ENCODE measurements at regions not wholly inside any gene's neighbourhood (a gene's known extent, or its start where the extent isn't known, plus 50 kb on each side); places are given as distances from the start of the nearest gene placed in this dataset.
"Not testable (repeated sequence)": the region's sequence is repeated elsewhere in the genome, so short reads cannot be mapped to it uniquely, and the experiment has no call there.

GRCh38 chr10:48102410-48103146 lies 103.0 kb upstream of the FAM25C start:
- H3K4me2 ChIP-seq; H3K4me1 Mint-ChIP-seq; H3K9me3 Mint-ChIP-seq; H3K4me3 Mint-ChIP-seq; H3K27ac Mint-ChIP-seq; H3K36me3 Mint-ChIP-seq (ENCODE audit: low read depth); H4K20me1 ChIP-seq (replicated peaks; ENCODE audit: insufficient read depth); H3F3A ChIP-seq (replicated peaks; ENCODE audit: low read depth); H3K36me3 ChIP-seq (ENCODE audit: insufficient read depth); H3K9me2 ChIP-seq (ENCODE audit: insufficient read depth); H2AFZ ChIP-seq; H3K79me2 ChIP-seq (replicated peaks; ENCODE audit: insufficient read depth); H3K4me3 ChIP-seq; H3K27me3 Mint-ChIP-seq (ENCODE audit: insufficient read depth, low read depth, poor library complexity); H3K27ac ChIP-seq (ENCODE audit: low read depth); H3K27me3 ChIP-seq (ENCODE audit: insufficient read depth); H3K4me1 ChIP-seq (ENCODE audit: insufficient read depth): not testable (repeated sequence)
- peak; percentile 57 for ATAC-seq
- peak; percentile 1 for DNase-seq (ENCODE audit: low spot score)

DNA sequence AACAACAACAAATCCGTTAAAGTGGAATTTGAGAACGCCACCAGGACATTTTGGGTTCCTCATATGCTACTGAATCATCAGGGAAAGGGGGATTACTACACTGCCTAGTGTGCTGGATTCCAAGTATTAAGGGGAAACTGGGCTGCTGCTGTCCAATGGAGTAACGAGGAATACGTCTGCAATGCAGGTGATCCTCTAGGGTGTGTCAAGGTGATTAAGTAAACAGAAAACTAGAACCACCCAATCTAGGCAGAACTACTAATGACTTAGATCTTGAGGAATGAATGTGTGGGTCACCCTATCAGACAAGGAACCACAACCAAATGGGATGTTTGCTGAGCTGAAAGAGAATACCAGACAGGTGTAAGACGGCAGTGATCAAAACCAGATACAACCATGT lies 99.3 kb upstream of the FAM25C start:
- H3K79me2 ChIP-seq (replicated peaks; ENCODE audit: insufficient read depth); H2AFZ ChIP-seq; H4K20me1 ChIP-seq (replicated peaks; ENCODE audit: insufficient read depth); H3K4me1 ChIP-seq (ENCODE audit: insufficient read depth); H3K27me3 ChIP-seq (ENCODE audit: insufficient read depth); H3K9me2 ChIP-seq (ENCODE audit: insufficient read depth); H3K36me3 Mint-ChIP-seq (ENCODE audit: low read depth); H3K36me3 ChIP-seq (ENCODE audit: insufficient read depth); DNase-seq (ENCODE audit: low spot score); H3K4me1 Mint-ChIP-seq; H3K4me2 ChIP-seq; H3K27ac Mint-ChIP-seq; ATAC-seq; H3F3A ChIP-seq (replicated peaks; ENCODE audit: low read depth); H3K27ac ChIP-seq (ENCODE audit: low read depth); H3K27me3 Mint-ChIP-seq (ENCODE audit: insufficient read depth, low read depth, poor library complexity); H3K4me3 Mint-ChIP-seq; H3K4me3 ChIP-seq; H3K9me3 Mint-ChIP-seq: not testable (repeated sequence)

- not testable (repeated sequence) for H3K27ac Mint-ChIP-seq; H3K9me3 Mint-ChIP-seq; H3K27me3 Mint-ChIP-seq (ENCODE audit: insufficient read depth, low read depth, poor library complexity); H3K4me3 ChIP-seq; DNase-seq (ENCODE audit: low spot score); H3F3A ChIP-seq (replicated peaks; ENCODE audit: low read depth); H4K20me1 ChIP-seq (replicated peaks; ENCODE audit: insufficient read depth); H3K27ac ChIP-seq (ENCODE audit: low read depth); H3K36me3 ChIP-seq (ENCODE audit: insufficient read depth); H3K4me3 Mint-ChIP-seq; H3K9me2 ChIP-seq (ENCODE audit: insufficient read depth); ATAC-seq; H3K4me1 ChIP-seq (ENCODE audit: insufficient read depth); H2AFZ ChIP-seq; H3K4me2 ChIP-seq; H3K36me3 Mint-ChIP-seq (ENCODE audit: low read depth); H3K27me3 ChIP-seq (ENCODE audit: insufficient read depth); H3K4me1 Mint-ChIP-seq; H3K79me2 ChIP-seq (replicated peaks; ENCODE audit: insufficient read depth)
These were observed 91.1 kb upstream of the FAM25C start for GRCh38 chr10:48090706-48091105.

DNA sequence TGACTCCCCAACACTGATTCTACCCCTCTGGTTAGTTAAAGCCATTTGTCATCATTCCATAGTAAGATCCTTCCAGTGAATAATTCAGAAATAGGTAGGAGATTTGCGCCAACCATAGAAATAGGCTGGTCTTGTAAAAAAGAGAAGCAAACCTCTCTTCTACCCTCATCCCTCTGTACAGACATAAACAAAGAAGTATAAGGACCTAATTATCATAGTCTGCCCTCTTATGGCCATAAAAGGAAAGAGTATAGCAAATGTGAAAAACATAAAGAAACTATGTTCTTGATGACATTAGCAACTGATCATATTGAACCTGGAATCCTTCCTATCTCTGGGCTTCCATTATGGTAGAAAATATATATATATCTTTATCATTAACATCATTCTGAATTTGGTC lies 88.5 kb upstream of the FAM25C start:
- not testable (repeated sequence) for H3K27ac ChIP-seq (ENCODE audit: low read depth); H3K36me3 Mint-ChIP-seq (ENCODE audit: low read depth); H3K9me3 Mint-ChIP-seq; H3K4me3 ChIP-seq; H3K9me2 ChIP-seq (ENCODE audit: insufficient read depth); H3K4me1 ChIP-seq (ENCODE audit: insufficient read depth); H3K27ac Mint-ChIP-seq; H3K27me3 Mint-ChIP-seq (ENCODE audit: insufficient read depth, low read depth, poor library complexity); H2AFZ ChIP-seq; H4K20me1 ChIP-seq (replicated peaks; ENCODE audit: insufficient read depth); H3K4me2 ChIP-seq; H3K36me3 ChIP-seq (ENCODE audit: insufficient read depth); H3K27me3 ChIP-seq (ENCODE audit: insufficient read depth); ATAC-seq; H3F3A ChIP-seq (replicated peaks; ENCODE audit: low read depth); H3K79me2 ChIP-seq (replicated peaks; ENCODE audit: insufficient read depth); H3K4me1 Mint-ChIP-seq; DNase-seq (ENCODE audit: low spot score); H3K4me3 Mint-ChIP-seq

DNA sequence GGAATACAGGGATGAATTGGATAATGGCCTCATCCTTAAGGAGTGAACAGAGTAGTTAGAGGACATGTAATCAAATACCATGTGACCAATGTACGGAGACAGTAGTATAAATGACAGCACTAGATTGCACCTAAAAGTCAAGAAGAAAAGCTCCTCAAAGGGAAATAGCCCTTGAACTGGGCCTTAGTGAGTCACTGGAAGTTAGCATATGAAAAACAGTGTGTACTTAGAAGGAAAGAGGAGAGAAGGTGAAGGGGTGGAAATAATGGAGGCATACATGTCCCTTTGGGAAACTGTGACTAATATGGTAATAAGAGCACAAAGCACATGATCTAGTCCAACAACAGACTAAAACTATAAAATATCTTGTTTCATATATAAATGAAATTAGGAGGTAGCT lies 84.9 kb upstream of the FAM25C start:
- not testable (repeated sequence) for H3K27ac ChIP-seq (ENCODE audit: low read depth); H3K79me2 ChIP-seq (replicated peaks; ENCODE audit: insufficient read depth); H3K4me1 ChIP-seq (ENCODE audit: insufficient read depth); H3K27me3 ChIP-seq (ENCODE audit: insufficient read depth); H3K9me2 ChIP-seq (ENCODE audit: insufficient read depth); H3K9me3 Mint-ChIP-seq; H3F3A ChIP-seq (replicated peaks; ENCODE audit: low read depth); H3K36me3 ChIP-seq (ENCODE audit: insufficient read depth); H3K27me3 Mint-ChIP-seq (ENCODE audit: insufficient read depth, low read depth, poor library complexity); H3K4me2 ChIP-seq; H3K4me1 Mint-ChIP-seq; H4K20me1 ChIP-seq (replicated peaks; ENCODE audit: insufficient read depth); ATAC-seq; H2AFZ ChIP-seq; H3K36me3 Mint-ChIP-seq (ENCODE audit: low read depth); H3K4me3 ChIP-seq; DNase-seq (ENCODE audit: low spot score); H3K27ac Mint-ChIP-seq; H3K4me3 Mint-ChIP-seq

GRCh38 chr10:48071228-48071627 lies 71.6 kb upstream of the FAM25C start:
- H3F3A ChIP-seq (replicated peaks; ENCODE audit: low read depth); DNase-seq (ENCODE audit: low spot score); H3K27ac Mint-ChIP-seq; H3K36me3 Mint-ChIP-seq (ENCODE audit: low read depth); H3K9me2 ChIP-seq (ENCODE audit: insufficient read depth); H3K4me3 ChIP-seq; H2AFZ ChIP-seq; H3K27ac ChIP-seq (ENCODE audit: low read depth); H3K4me3 Mint-ChIP-seq; H3K4me2 ChIP-seq; H3K4me1 ChIP-seq (ENCODE audit: insufficient read depth); H3K4me1 Mint-ChIP-seq; ATAC-seq; H3K79me2 ChIP-seq (replicated peaks; ENCODE audit: insufficient read depth); H3K36me3 ChIP-seq (ENCODE audit: insufficient read depth); H3K27me3 Mint-ChIP-seq (ENCODE audit: insufficient read depth, low read depth, poor library complexity); H3K27me3 ChIP-seq (ENCODE audit: insufficient read depth); H3K9me3 Mint-ChIP-seq; H4K20me1 ChIP-seq (replicated peaks; ENCODE audit: insufficient read depth): not testable (repeated sequence)
